Right cardiac atrium (tissue), 5 donors: ENCODE measurements at regions not wholly inside any gene's neighbourhood (a gene's known extent, or its start where the extent isn't known, plus 50 kb on each side); places are given as distances from the start of the nearest gene placed in this dataset.

Experiments used
- ATAC-seq, 2 donors: fragments of 200-7000 bp; cut with Tn5 transposase; one replicate each; pipeline versions ENCODE4 v1.8.0 to v1.9.1; 2020; ENCODE audit warnings: moderate library complexity in 2 of 2, mild to moderate bottlenecking in 1 of 2
- DNase-seq, 3 donors: peaks; one replicate each; pipeline ENCODE4 v3.0.0-alpha.2; 2020
- H3K27ac ChIP-seq: one replicate; pipeline ENCODE4 v1.5.1; 2013; ENCODE audit warnings: mild to moderate bottlenecking, low read length, control low read depth, moderate library complexity
- H3K27me3 ChIP-seq: one replicate; pipeline ENCODE4 v1.6.1; 2013; ENCODE audit not compliant: control insufficient read depth, insufficient read depth
- H3K4me1 ChIP-seq: one replicate; pipeline ENCODE4 v1.6.1; 2013; ENCODE audit warnings: low read length; ENCODE audit not compliant: control insufficient read depth, insufficient read depth
- H3K4me3 ChIP-seq: one replicate; pipeline ENCODE4 v1.5.1; 2013; ENCODE audit warnings: low read length, control low read depth
- H3K9me3 ChIP-seq: one replicate; pipeline ENCODE4 v1.6.1; 2013; ENCODE audit warnings: low read length; ENCODE audit not compliant: control insufficient read depth
- WGBS: extraction: QIAGEN DNeasy Blood & Tissue Kit; methylation state at CpG from one replicate; pipeline ENCODE4 v1.1.7; 2013; 5-methylcytosine and 5-hydroxymethylcytosine counted together
- intact Hi-C, 4 donors: fragments of 100-400 bp; cut with DNase I; formaldehyde crosslinking; loops; one replicate each; pipeline versions ENCODE4 v1.11.0 to v1.14.0; 2022 to 2023
- donor health status: healthy with polysubstance abuse.
- donor health status: DM: no; HTN: yes; CAD: no.
- donor health status: DM: no; HTN: no; CAD: no.
- donor health status: DM: no; HTN: yes; CAD: no; lungs with severe emphysema.
- donor health status: DM: yes; HTN: yes; CAD: no.

DNA sequence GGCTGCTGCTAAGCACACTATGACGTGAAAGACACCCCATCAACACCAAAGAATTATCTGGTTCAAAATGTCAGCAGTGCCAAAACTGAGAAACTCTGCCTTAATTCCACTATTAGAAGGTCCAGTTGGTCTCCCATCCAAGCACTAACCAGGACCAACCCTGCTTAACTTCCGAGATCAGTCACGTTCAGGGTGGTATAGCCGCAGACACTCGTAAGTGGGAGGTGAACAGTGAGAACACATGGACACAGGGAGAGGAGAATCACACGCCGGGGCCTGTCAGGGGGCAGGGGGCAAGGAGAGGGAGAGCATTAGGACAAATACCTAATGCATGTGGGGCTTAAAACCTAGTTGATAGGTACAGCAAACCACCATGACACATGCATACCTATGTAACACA is 83.4 kb downstream of the C13orf42 start:
- Histone ChIP-seq H3K4me3 (no peak overlapping the region), H3K4me1 (no peaks in the 10 kb centered on the region), H3K27ac (no peak overlapping the region), H3K27me3 (no peaks in the 10 kb centered on the region), H3K9me3 (no peaks in the 10 kb centered on the region)
- 91% methylated on average over 7 of the region's 7 CpGs for WGBS
- no peak for ATAC-seq
- intact Hi-C loops: no loop called here
- DNase-seq: no peak

GRCh38 chr13:51026016-51026415 is 85.1 kb downstream of the C13orf42 start:
- H3K4me3 ChIP-seq: no peak overlapping the region
- ATAC-seq (no peak), DNase-seq (no peak)
- H3K27me3 ChIP-seq: no peaks in the 10 kb centered on the region
- intact Hi-C loops: no loop called here
- no peaks in the 10 kb centered on the region for H3K9me3 ChIP-seq
- WGBS: 88% methylated on average over 8 of the region's 8 CpGs
- H3K4me1 ChIP-seq: no peaks in the 10 kb centered on the region
- no peak overlapping the region for H3K27ac ChIP-seq

GRCh38 chr13:51025245-51025905 is 85.7 kb downstream of the C13orf42 start:
- WGBS: 90% methylated on average over 11 of the region's 11 CpGs

DNA sequence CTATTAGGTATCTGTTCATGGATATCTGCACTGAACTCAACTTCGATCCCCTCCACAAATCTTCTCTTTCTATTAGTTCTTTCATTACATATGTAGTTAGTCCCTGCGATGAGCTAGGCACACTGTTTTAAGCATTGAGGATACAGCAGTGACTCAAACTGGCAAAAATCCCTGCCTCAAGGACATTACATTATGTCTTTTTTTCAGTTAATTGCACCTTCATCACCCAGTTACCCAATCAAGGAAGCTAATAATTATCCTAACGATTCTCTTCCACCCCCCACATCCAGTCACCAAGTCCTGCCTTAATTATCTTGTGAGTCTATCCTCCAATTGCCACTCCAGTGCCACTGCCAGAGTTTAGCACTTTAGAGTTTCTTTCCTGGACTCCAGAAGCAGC is 89.3 kb downstream of the C13orf42 start:
- no peak overlapping the region for H3K4me3 ChIP-seq
- no peak for DNase-seq
- H3K27ac ChIP-seq: no peak overlapping the region
- H3K4me1 ChIP-seq: no peaks in the 10 kb centered on the region
- no peaks in the 10 kb centered on the region for H3K27me3 ChIP-seq
- no peak for ATAC-seq
- intact Hi-C loops: no loop called here
- H3K9me3 ChIP-seq: no peaks in the 10 kb centered on the region
- 85% methylated on average over 3 of the region's 3 CpGs for WGBS

More at GRCh38 chr13:51025245-51025905, 85.7 kb downstream of the C13orf42 start:
- DNase-seq (no peak), ATAC-seq (no peak)
- H3K27ac ChIP-seq: no peak overlapping the region
- intact Hi-C loops: no loop called here
- H3K4me3 ChIP-seq: no peak overlapping the region
- H3K9me3 ChIP-seq: no peaks in the 10 kb centered on the region
- no peaks in the 10 kb centered on the region for H3K27me3 ChIP-seq
- no peaks in the 10 kb centered on the region for H3K4me1 ChIP-seq

DNA sequence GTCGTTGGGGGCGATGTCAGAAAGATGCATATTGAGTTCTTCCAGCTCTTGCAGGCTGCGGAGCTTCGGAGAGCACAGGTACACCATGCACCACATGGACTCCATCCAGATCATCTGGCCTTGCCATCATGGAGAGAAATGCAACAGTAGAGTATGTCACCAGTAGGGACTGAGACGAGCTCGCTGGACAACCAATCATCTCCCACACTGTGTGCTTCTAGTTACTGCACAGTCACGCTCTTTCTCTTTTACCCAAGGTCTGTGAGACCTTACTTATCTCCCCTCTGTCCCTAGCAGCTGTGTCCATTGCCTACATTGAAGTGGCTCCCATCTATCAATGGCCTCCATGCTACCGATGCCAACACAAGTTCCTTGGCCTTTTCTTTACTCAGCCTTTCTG is 90.5 kb downstream of the C13orf42 start:
- Histone ChIP-seq H3K27me3 (no peaks in the 10 kb centered on the region), H3K27ac (no peak overlapping the region), H3K4me1 (no peaks in the 10 kb centered on the region), H3K4me3 (no peak overlapping the region), H3K9me3 (no peaks in the 10 kb centered on the region)
- intact Hi-C loops: no loop called here
- DNase-seq: no peak
- WGBS: 93% methylated on average over 8 of the region's 8 CpGs
- no peak for ATAC-seq

DNA sequence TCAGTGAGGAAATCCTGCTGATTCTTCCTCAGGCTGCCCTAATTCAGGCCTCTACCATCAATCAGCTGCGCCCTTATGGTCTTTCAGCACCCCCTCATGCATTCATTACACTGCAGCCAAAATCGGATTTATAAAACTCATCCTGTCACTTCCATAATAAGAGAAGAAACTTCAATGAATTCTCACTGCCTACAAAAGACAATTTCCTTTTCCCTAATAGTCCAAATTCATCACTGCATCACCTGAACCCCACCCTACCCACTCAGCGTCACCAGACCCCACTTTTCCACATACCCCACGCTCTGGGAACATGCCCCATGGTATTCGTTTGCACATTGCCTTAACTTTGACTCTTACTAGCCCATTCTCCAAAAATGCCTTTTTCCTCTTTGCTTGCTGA is 92.0 kb downstream of the C13orf42 start:
- Histone ChIP-seq H3K4me3 (no peak overlapping the region), H3K9me3 (no peaks in the 10 kb centered on the region), H3K27me3 (no peaks in the 10 kb centered on the region), H3K4me1 (no peaks in the 10 kb centered on the region), H3K27ac (no peak overlapping the region)
- WGBS: 90% methylated on average over 5 of the region's 5 CpGs
- ATAC-seq: no peak
- no peak for DNase-seq
- intact Hi-C loops: no loop called here

DNA sequence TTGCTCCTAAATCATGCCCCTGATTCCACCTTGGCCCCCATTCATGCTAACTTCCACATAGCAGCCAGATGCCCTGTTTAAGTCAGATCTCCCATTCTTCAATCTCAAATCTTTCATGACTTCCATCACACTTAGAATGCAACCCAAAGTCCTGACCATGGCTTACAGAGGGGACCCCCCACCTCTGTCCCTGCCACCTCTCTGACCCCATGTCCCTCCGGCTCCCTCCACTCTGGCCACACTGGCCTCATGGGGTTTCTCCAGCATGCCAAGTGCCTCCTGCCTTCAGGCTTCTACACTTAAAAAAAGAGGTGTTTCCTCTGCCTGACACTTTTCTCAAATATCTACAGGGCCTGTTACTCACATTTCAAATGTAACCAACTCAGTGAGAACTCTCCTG is 93.6 kb downstream of the C13orf42 start:
- no peak overlapping the region for H3K4me3 ChIP-seq
- intact Hi-C loops: no loop called here
- DNase-seq (no peak), ATAC-seq (no peak)
- no peaks in the 10 kb centered on the region for H3K4me1 ChIP-seq
- no peaks in the 10 kb centered on the region for H3K27me3 ChIP-seq
- no peaks in the 10 kb centered on the region for H3K9me3 ChIP-seq
- H3K27ac ChIP-seq: no peak overlapping the region
- WGBS: 94% methylated on average over 1 of the region's 1 CpG

DNA sequence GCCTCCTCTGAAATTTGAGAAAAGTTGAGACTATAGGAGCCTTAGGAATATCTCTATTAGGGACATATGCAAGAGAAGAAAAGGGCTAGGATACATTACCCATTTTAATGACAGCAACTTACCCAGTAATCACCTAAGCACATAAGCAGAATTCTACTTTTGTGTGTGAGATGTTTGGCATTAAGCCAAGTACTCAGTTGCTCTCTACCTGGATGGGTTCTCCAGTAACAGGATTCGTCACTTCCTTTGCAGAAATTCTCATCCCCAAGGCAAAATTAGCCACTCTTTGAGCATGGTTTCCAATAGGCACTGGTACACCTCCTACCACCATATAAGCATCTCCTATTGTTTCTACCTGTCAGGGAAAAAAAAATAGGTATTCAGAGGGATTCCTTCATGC is 95.1 kb downstream of the C13orf42 start:
- Histone ChIP-seq H3K27ac (no peak overlapping the region), H3K27me3 (no peaks in the 10 kb centered on the region), H3K4me1 (no peaks in the 10 kb centered on the region), H3K9me3 (no peaks in the 10 kb centered on the region), H3K4me3 (no peak overlapping the region)
- ATAC-seq (no peak), DNase-seq (no peak)
- 82% methylated on average over 1 of the region's 1 CpG for WGBS
- intact Hi-C loops: no loop called here

GRCh38 chr13:51009597-51009996 is 100.0 kb downstream of the RNASEH2B start:
- ATAC-seq: no peak
- H3K27me3 ChIP-seq: no peaks in the 10 kb centered on the region
- no peaks in the 10 kb centered on the region for H3K4me1 ChIP-seq
- H3K27ac ChIP-seq: no peak overlapping the region
- DNase-seq: no peak
- H3K4me3 ChIP-seq: no peak overlapping the region
- WGBS: 98% methylated on average over 1 of the region's 1 CpG
- intact Hi-C loops: no loop called here
- no peaks in the 10 kb centered on the region for H3K9me3 ChIP-seq

- DNase-seq: no peak
- Histone ChIP-seq H3K4me3 (no peak overlapping the region), H3K27me3 (no peaks in the 10 kb centered on the region), H3K4me1 (no peaks in the 10 kb centered on the region), H3K27ac (no peak overlapping the region), H3K9me3 (no peaks in the 10 kb centered on the region)
- ATAC-seq: no peak
- intact Hi-C loops: no loop called here
- WGBS: 90% methylated on average over 3 of the region's 3 CpGs
Measured at GRCh38 chr13:51007216-51007615, 97.6 kb downstream of the RNASEH2B start.

DNA sequence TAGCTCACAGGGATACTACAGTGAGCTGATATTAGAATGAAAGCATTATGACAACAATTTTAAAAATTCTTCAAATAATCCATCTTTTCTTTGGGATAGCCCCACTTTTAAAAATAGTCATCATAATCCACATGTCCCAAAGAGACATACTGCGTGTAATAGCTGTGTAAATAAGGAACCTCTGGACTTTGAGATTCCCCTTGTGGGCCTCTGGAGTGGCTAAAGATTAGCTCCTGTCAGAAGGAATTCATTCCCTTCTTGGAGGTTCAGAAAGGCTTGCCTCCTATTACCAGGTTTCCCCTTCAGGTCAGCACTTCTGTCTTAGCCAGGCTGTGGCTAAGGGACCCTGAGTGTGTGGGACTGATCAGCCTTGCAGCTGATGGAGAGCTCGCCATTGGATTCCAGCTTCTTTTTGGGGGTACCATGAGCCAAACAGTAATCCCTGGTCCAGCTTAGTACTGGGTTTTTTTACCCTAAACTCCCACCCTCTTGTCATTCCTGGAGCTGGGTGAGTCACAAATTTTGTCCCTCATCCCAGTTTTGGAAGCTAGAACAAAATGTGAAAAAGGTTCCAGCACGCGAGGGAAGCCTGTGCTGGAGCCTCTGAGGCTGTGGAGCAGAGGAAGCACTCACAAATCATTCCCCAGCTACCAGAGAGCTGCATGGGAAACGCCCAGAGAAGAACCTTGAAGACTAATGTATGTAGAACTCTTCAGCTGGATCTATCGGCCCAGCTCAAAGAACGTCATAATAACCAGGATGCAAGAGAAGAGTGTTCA is 96.7 kb downstream of the RNASEH2B start:
- intact Hi-C loops: no loop called here
- Histone ChIP-seq H3K27me3 (no peaks in the 10 kb centered on the region), H3K27ac (no peak overlapping the region), H3K9me3 (no peaks in the 10 kb centered on the region), H3K4me1 (no peaks in the 10 kb centered on the region), H3K4me3 (no peak overlapping the region)
- peak; percentile 81 to 84 for ATAC-seq
- DNase-seq: peak in 2 of 3 donors; percentile 36 to 63
- WGBS: 58% methylated on average over 7 of the region's 7 CpGs
